B cell (primary cell): ENCODE measurements at regions not wholly inside any gene's neighbourhood (a gene's known extent, or its start where the extent isn't known, plus 50 kb on each side); places are given as distances from the start of the nearest gene placed in this dataset.

ENCODE experiments used
- ATAC-seq: fragments of 200-7000 bp; cut with Tn5 transposase; one replicate; pipeline ENCODE4 v1.10.0; 2021; ENCODE audit warnings: low read depth, mild to moderate bottlenecking, moderate number of reproducible peaks, moderate library complexity
- CTCF ChIA-PET: fragments of 350-600 bp; sonication (Branson Sonifier 250); formaldehyde crosslinking; loops from one replicate; lab custom pipeline; 2021; ENCODE audit warnings: antibody characterized with exemption, inconsistent platforms; lab: Charles Lee
- POLR2A ChIA-PET: fragments of 350-600 bp; sonication (Branson Sonifier 250); formaldehyde crosslinking; loops from one replicate; lab custom pipeline; 2021; ENCODE audit warnings: antibody characterized with exemption; lab: Charles Lee
- DNase-seq: peaks from one replicate; pipeline ENCODE4 v3.0.0; 2013
- H2AFZ ChIP-seq: 2 replicates; pipeline ENCODE4 v1.6.1; 2012; ENCODE audit warnings: mild to moderate bottlenecking, low read depth, low read length; ENCODE audit not compliant: insufficient read depth, poor library complexity, severe bottlenecking
- H3K27ac ChIP-seq, 2 donors: 1 replicate in 1 of 2; 2 replicates in 1 of 2; pipeline ENCODE4 v1.5.1; 2012 to 2013; ENCODE audit warnings: low read length in 2 of 2, mild to moderate bottlenecking in 2 of 2, moderate library complexity in 1 of 2
- H3K27me3 ChIP-seq, 4 experiments: fragments of 200-600 bp in 1 of 4; sonication (generic) in 1 of 4; replicated peaks in 1 of 4; 1 replicate in 2 of 4; 2 replicates in 2 of 4; pipeline versions ENCODE4 v1.6.1 to v1.7.0; 2013 to 2016; ENCODE audit warnings: low read length in 3 of 4, mild to moderate bottlenecking in 2 of 4, mixed read lengths in 1 of 4, moderate library complexity in 1 of 4; ENCODE audit not compliant: insufficient read depth in 4 of 4, control insufficient read depth in 3 of 4; ENCODE audit errors: control extremely low read depth in 1 of 4
- H3K36me3 ChIP-seq, 2 experiments: replicated peaks in 1 of 2; 1 replicate in 1 of 2; 2 replicates in 1 of 2; pipeline versions ENCODE4 v1.6.1 to v1.7.1; 2013; ENCODE audit warnings: low read length in 1 of 2; ENCODE audit not compliant: insufficient read depth in 2 of 2, control insufficient read depth in 1 of 2; ENCODE audit errors: control extremely low read depth in 1 of 2, extremely low read depth in 1 of 2
- H3K4me1 ChIP-seq, 2 donors: fragments of 200-600 bp in 1 of 2; sonication (generic) in 1 of 2; 1 replicate in 1 of 2; 2 replicates in 1 of 2; pipeline versions ENCODE4 v1.5.1 to v1.6.1; 2013 to 2017; ENCODE audit warnings: low read length in 2 of 2; ENCODE audit not compliant: control insufficient read depth in 2 of 2, insufficient read depth in 2 of 2
- H3K4me2 ChIP-seq: replicated peaks from 2 replicates; pipeline ENCODE3; 2012; ENCODE audit warnings: mild to moderate bottlenecking, low read depth, low read length; ENCODE audit not compliant: poor library complexity, severe bottlenecking
- H3K4me3 ChIP-seq, 5 experiments: fragments of 200-600 bp in 1 of 5; sonication (generic) in 1 of 5; 1 replicate in 3 of 5; 2 replicates in 2 of 5; pipeline versions ENCODE4 v1.5.1 to v1.7.0; 2011 to 2016; ENCODE audit warnings: low read length in 4 of 5, mild to moderate bottlenecking in 4 of 5, low read depth in 2 of 5, control low read depth in 1 of 5, moderate library complexity in 1 of 5; ENCODE audit not compliant: insufficient read depth in 1 of 5; ENCODE audit errors: control extremely low read depth in 1 of 5, extremely low read depth in 1 of 5
- H3K79me2 ChIP-seq: fragments of 200-600 bp; sonication (generic); one replicate; pipeline ENCODE4 v1.6.0; 2016; ENCODE audit warnings: low read length; ENCODE audit not compliant: control insufficient read depth, insufficient read depth
- H3K9ac ChIP-seq: fragments of 200-600 bp; sonication (generic); 2 replicates; pipeline ENCODE4 v1.6.1; 2017; ENCODE audit warnings: mild to moderate bottlenecking, low read length, moderate library complexity
- H3K9me3 ChIP-seq, 3 donors: one replicate each; pipeline versions ENCODE4 v1.6.1 to v1.7.1; 2013; ENCODE audit warnings: low read length in 2 of 3; ENCODE audit not compliant: control insufficient read depth in 2 of 3, insufficient read depth in 1 of 3; ENCODE audit errors: control extremely low read depth in 1 of 3
- H4K20me1 ChIP-seq: 2 replicates; pipeline ENCODE4 v1.6.0; 2012; ENCODE audit warnings: mild to moderate bottlenecking, low read length; ENCODE audit not compliant: insufficient read depth, control insufficient read depth, poor library complexity, severe bottlenecking
- H3K27ac Mint-ChIP-seq: one replicate; pipeline ENCODE4 v1.8.0; 2021; ENCODE audit warnings: mixed read lengths
- H3K27me3 Mint-ChIP-seq: one replicate; pipeline ENCODE4 v1.8.0; 2021; ENCODE audit warnings: mixed read lengths
- H3K4me1 Mint-ChIP-seq: one replicate; pipeline ENCODE4 v1.8.0; 2021; ENCODE audit warnings: mixed read lengths
- H3K4me3 Mint-ChIP-seq: one replicate; pipeline ENCODE4 v1.8.0; 2021; ENCODE audit warnings: mixed read lengths
- H3K9me3 Mint-ChIP-seq: one replicate; pipeline ENCODE4 v1.8.0; 2022; ENCODE audit warnings: mixed read lengths; ENCODE audit not compliant: insufficient read depth
- CTCF ChIP-seq: fragments of 200-600 bp; IDR thresholded peaks from one replicate; pipeline ENCODE4 v1.8.0; 2022; ENCODE audit warnings: antibody characterized with exemption, mild to moderate bottlenecking
- EZH2 ChIP-seq: IDR thresholded peaks from 2 replicates; pipeline ENCODE4 v1.6.1; 2012; ENCODE audit warnings: borderline replicate concordance, low read depth, mild to moderate bottlenecking, moderate library complexity, low read length; ENCODE audit not compliant: insufficient read depth, poor library complexity, severe bottlenecking
- WGBS: methylation state at CpG from one replicate; pipeline ENCODE4 v1.1.5; 2013; ENCODE audit warnings: missing lambda C conversion rate; ENCODE audit not compliant: insufficient coverage; 5-methylcytosine and 5-hydroxymethylcytosine counted together
- intact Hi-C: fragments of 100-400 bp; cut with micrococcal nuclease; formaldehyde crosslinking; loops from one replicate; pipeline ENCODE4 v1.10.0; 2022

- intact Hi-C loops, result no loop called here
- Mint-ChIP-seq H3K4me3 (no peak overlapping the region), H3K4me1 (no peaks in the 10 kb centered on the region), H3K27me3 (peaks cover 15% of the 10 kb centered on the region), H3K9me3 (no peaks in the 10 kb centered on the region), H3K27ac (no peak overlapping the region)
- WGBS, result no CpG with 5 or more reads among the region's 3 CpGs
- H3K79me2 ChIP-seq, result no peaks in the 10 kb centered on the region
- no peak overlapping the region for H3K4me3 ChIP-seq
- no peaks in the 10 kb centered on the region for H3K4me1 ChIP-seq
- ChIA-PET CTCF (no interaction called here), POLR2A (no interaction called here)
- H3K9me3 ChIP-seq, result peaks cover 0 to under 1% (median 0%) of the 10 kb centered on the region in 3 donors
- DNase-seq (no peak), ATAC-seq (no peak)
- H2AFZ ChIP-seq, result no peak overlapping the region
- no peak for TF ChIP-seq CTCF
- TF ChIP-seq EZH2, result no peak
- H3K9ac ChIP-seq, result no peak overlapping the region
- no peaks in the 10 kb centered on the region for H4K20me1 ChIP-seq
- H3K4me2 ChIP-seq, result no peak overlapping the region
- no peak overlapping the region for H3K27ac ChIP-seq
- H3K27me3 ChIP-seq, result peaks cover 0 to 4% (median 0%) of the 10 kb centered on the region in 4 experiments
- no peaks in the 10 kb centered on the region for H3K36me3 ChIP-seq
Measured at GRCh38 chr13:76796851-76797250, 89.4 kb downstream of the KCTD12 start.

DNA sequence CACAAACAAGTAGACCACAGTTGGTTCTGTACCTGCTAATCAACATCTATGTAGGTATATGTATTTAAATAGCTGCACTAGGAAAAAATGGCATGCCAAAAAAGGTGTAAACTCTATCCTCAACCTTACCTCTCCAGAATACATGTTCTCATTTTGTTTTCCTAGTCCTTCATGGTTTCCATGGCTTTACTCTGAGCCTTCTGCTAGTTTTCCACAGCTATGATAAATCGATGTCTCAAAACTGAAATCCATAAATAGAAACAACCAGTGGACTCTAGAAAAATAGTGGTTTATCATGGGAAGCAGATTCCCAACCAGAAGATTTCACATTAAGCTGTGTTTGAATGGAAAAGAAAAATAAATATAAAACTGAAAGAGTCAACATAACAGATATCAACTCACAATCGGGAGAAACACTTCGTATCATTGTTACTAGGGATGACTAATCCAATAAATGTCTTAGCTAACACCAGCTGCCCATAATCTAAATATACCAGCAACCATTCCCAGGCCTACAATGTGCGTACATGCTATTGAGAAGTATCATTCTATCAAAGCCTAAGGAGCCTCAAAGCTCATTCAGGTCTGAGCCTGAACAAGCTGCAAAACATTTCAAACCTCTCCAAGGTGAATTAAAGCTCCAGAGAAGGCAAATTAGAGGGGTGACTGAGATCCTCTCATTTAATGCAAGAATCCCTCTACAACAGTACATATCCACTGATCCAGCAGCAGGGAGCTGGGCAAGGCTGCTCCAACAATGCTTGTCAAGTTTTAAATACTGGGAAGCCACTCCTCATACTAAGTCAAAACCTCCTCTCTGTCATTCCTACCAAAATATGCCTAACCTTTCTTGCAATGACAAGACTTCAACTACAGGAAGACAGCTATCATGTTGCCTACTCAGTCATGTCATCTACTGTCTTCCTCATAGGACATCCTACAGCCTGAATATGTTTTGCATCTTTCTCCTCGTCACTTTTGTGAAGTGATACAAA, 90.2 kb downstream of the KCTD12 start:
- CTCF ChIA-PET, result no interaction called here
- Histone ChIP-seq H3K4me1 (no peaks in the 10 kb centered on the region), H3K36me3 (no peaks in the 10 kb centered on the region), H2AFZ (no peak overlapping the region), H3K4me3 (no peak overlapping the region), H3K27me3 (peaks cover 0 to 4% (median 0%) of the 10 kb centered on the region in 4 experiments), H3K9me3 (no peaks in the 10 kb centered on the region), H4K20me1 (no peaks in the 10 kb centered on the region), H3K27ac (no peak overlapping the region), H3K4me2 (no peak overlapping the region), H3K79me2 (no peaks in the 10 kb centered on the region), H3K9ac (no peak overlapping the region)
- Mint-ChIP-seq H3K27ac (no peak overlapping the region), H3K27me3 (peaks cover 15% of the 10 kb centered on the region), H3K4me1 (no peaks in the 10 kb centered on the region), H3K4me3 (no peak overlapping the region), H3K9me3 (no peaks in the 10 kb centered on the region)
- DNase-seq (no peak), ATAC-seq (no peak)
- TF ChIP-seq CTCF, result no peak
- TF ChIP-seq EZH2, result no peak
- 100% methylated on average over 2 of the region's 5 CpGs for WGBS
- intact Hi-C loops, result no loop called here
- POLR2A ChIA-PET, result interaction anchor here (0.5 kb wide), 1 partner anchor 91 kb away, joined by 6 read pairs; no protein-coding TSS in a partner anchor
